CD4-positive, alpha-beta T cell treated with Interleukin-2 at 100 ng/mL for 4 hours (primary cell): ENCODE measurements at regions not wholly inside any gene's neighbourhood (a gene's known extent, or its start where the extent isn't known, plus 50 kb on each side); places are given as distances from the start of the nearest gene placed in this dataset.
A peak's percentile ranks its signal among the peaks of the same experiment; 100 is the strongest.
"Not testable (repeated sequence)": the region's sequence is repeated elsewhere in the genome, so short reads cannot be mapped to it uniquely, and the experiment has no call there.

Experiments used
- DNase-seq: peaks from one replicate; pipeline ENCODE4 v3.0.0-alpha.2; 2020; ENCODE audit warnings: low spot score

- DNase-seq, result no peak
These were observed 105.6 kb downstream of the OXSM start for GRCh38 chr3:25895443-25895842.

GRCh38 chr3:25897019-25897418, 107.1 kb downstream of the OXSM start:
- no peak for DNase-seq

GRCh38 chr3:25899352-25900101, 109.6 kb downstream of the OXSM start:
- DNase-seq, result no peak

- DNase-seq, result no peak
These were observed 110.3 kb downstream of the OXSM start for GRCh38 chr3:25900161-25900560.

- DNase-seq, result peak; percentile 6
These were observed 111.9 kb downstream of the OXSM start for GRCh38 chr3:25901796-25902195.

GRCh38 chr3:25902586-25902985, 112.7 kb downstream of the OXSM start:
- DNase-seq, result no peak

GRCh38 chr3:25903371-25904129, 113.7 kb downstream of the OXSM start:
- no peak for DNase-seq

- no peak for DNase-seq
These were observed 114.3 kb downstream of the OXSM start for GRCh38 chr3:25904206-25904605.

- DNase-seq, result no peak
These were observed 116.4 kb downstream of the OXSM start for GRCh38 chr3:25906132-25906906.

GRCh38 chr3:25907081-25907480, 117.2 kb downstream of the OXSM start:
- no peak for DNase-seq

- no peak for DNase-seq
These were observed 120.2 kb downstream of the OXSM start for GRCh38 chr3:25910105-25910504.

- DNase-seq, result peak; percentile 27
These were observed 121.1 kb downstream of the OXSM start for GRCh38 chr3:25910997-25911396.

- DNase-seq, result peak; percentile 44
These were observed 121.8 kb downstream of the OXSM start for GRCh38 chr3:25911525-25912295.

- DNase-seq, result no peak
These were observed 123.3 kb downstream of the OXSM start for GRCh38 chr3:25913179-25913578.

- DNase-seq, result no peak
These were observed 125.8 kb downstream of the OXSM start for GRCh38 chr3:25915673-25916072.

- no peak for DNase-seq
These were observed 126.4 kb downstream of the OXSM start for GRCh38 chr3:25916321-25916720.

GRCh38 chr3:25931967-25932366, 142.1 kb downstream of the OXSM start:
- not testable (repeated sequence) for DNase-seq

- DNase-seq, result no peak
These were observed 148.9 kb downstream of the OXSM start for GRCh38 chr3:25938566-25939325.

GRCh38 chr3:25940935-25941334, 151.0 kb downstream of the OXSM start:
- DNase-seq, result no peak

- no peak for DNase-seq
These were observed 154.4 kb downstream of the OXSM start for GRCh38 chr3:25944329-25944728.

GRCh38 chr3:25945366-25945765, 155.5 kb downstream of the OXSM start:
- DNase-seq, result no peak
